Retinal pigment epithelial cell (primary cell): ENCODE measurements at regions not wholly inside any gene's neighbourhood (a gene's known extent, or its start where the extent isn't known, plus 50 kb on each side); places are given as distances from the start of the nearest gene placed in this dataset.

ENCODE experiments used
- DNase-seq: peaks from one replicate; pipeline ENCODE4 v3.0.0-alpha.2; 2010; ENCODE audit warnings: low read depth
- H3K4me3 ChIP-seq: 2 replicates; pipeline ENCODE4 v1.5.1; 2011; ENCODE audit warnings: mild to moderate bottlenecking, low read length, control low read depth, moderate library complexity
- CTCF ChIP-seq: conservative IDR thresholded peaks from 2 replicates; pipeline ENCODE4 v1.5.1; 2011; ENCODE audit warnings: low read depth, low read length, control low read depth, inconsistent platforms

- TF ChIP-seq CTCF: no peak
- H3K4me3 ChIP-seq: no peak overlapping the region
- no peak for DNase-seq
Measured at GRCh38 chr22:48658246-48658645, 1169.4 kb downstream of the BRD1 start.

GRCh38 chr22:48654492-48654891 lies 1173.2 kb downstream of the BRD1 start:
- TF ChIP-seq CTCF: no peak
- no peak overlapping the region for H3K4me3 ChIP-seq
- DNase-seq: no peak

- no peak for TF ChIP-seq CTCF
- H3K4me3 ChIP-seq: no peak overlapping the region
- no peak for DNase-seq
Measured at GRCh38 chr22:48653929-48654328, 1173.7 kb downstream of the BRD1 start.

GRCh38 chr22:48653306-48653705 lies 1174.4 kb downstream of the BRD1 start:
- H3K4me3 ChIP-seq: no peak overlapping the region
- DNase-seq: no peak
- TF ChIP-seq CTCF: no peak

GRCh38 chr22:48652796-48653195 lies 1174.9 kb downstream of the BRD1 start:
- H3K4me3 ChIP-seq: no peak overlapping the region

GRCh38 chr22:48651981-48652538 lies 1175.6 kb downstream of the BRD1 start:
- TF ChIP-seq CTCF: no peak
- H3K4me3 ChIP-seq: no peak overlapping the region
- DNase-seq: no peak

More at GRCh38 chr22:48652796-48653195, 1174.9 kb downstream of the BRD1 start:
- no peak for TF ChIP-seq CTCF
- no peak for DNase-seq

- DNase-seq: no peak
- no peak for TF ChIP-seq CTCF
- no peak overlapping the region for H3K4me3 ChIP-seq
Measured at GRCh38 chr22:48651036-48651890, 1176.4 kb downstream of the BRD1 start.
